Osteocyte (in vitro differentiated cells): ENCODE measurements at regions not wholly inside any gene's neighbourhood (a gene's known extent, or its start where the extent isn't known, plus 50 kb on each side); places are given as distances from the start of the nearest gene placed in this dataset.

Experiments
- DNase-seq: peaks from one replicate; pipeline ENCODE4 v3.0.0; 2021; ENCODE audit warnings: mixed read lengths; ENCODE audit not compliant: unreplicated experiment; ENCODE audit errors: extremely low spot score
- H3K27ac Mint-ChIP-seq: one replicate; pipeline ENCODE4 v1.8.0; 2021; ENCODE audit warnings: mild to moderate bottlenecking, mixed read lengths; ENCODE audit not compliant: unreplicated experiment
- H3K27me3 Mint-ChIP-seq: one replicate; pipeline ENCODE4 v1.8.0; 2021; ENCODE audit warnings: mixed read lengths; ENCODE audit not compliant: unreplicated experiment
- H3K36me3 Mint-ChIP-seq: one replicate; pipeline ENCODE4 v1.8.0; 2021; ENCODE audit warnings: mixed read lengths; ENCODE audit not compliant: unreplicated experiment
- H3K4me1 Mint-ChIP-seq: one replicate; pipeline ENCODE4 v1.8.0; 2021; ENCODE audit warnings: mixed read lengths; ENCODE audit not compliant: unreplicated experiment
- H3K4me3 Mint-ChIP-seq: one replicate; pipeline ENCODE4 v1.8.0; 2021; ENCODE audit warnings: mild to moderate bottlenecking, moderate library complexity, mixed read lengths; ENCODE audit not compliant: unreplicated experiment
- H3K9me3 Mint-ChIP-seq: one replicate; pipeline ENCODE4 v1.8.0; 2021; ENCODE audit warnings: mixed read lengths; ENCODE audit not compliant: unreplicated experiment
- TF ChIP-seq, protein P1 (sequence below): fragments of 200-600 bp; sonication (generic); IDR thresholded peaks from 2 replicates; pipeline ENCODE4 v1.5.0; 2021; ENCODE audit warnings: antibody characterized with exemption, mild to moderate bottlenecking, moderate library complexity

DNA sequence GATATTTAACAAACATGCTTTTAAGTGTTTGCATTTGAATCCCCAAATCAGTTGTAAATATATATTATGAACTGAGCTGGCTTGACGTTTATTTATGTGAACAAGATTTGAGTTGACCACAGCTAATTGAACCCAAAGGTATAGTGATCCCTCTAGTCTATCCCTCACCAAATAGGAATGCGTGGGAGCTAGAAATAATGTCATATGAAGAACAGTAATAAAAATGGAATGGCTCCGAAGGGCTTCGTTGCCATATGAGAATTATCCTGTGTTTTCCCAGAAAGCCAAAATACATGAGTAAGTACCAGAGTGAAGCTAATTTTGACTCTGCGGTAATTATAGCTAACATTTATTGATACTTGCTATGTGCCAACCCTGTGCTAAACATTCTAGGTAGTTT is 142.7 kb downstream of the ADCYAP1 start:
- Mint-ChIP-seq H3K9me3 (peaks cover 6% of the 10 kb centered on the region), H3K36me3 (no peaks in the 10 kb centered on the region), H3K27me3 (no peaks in the 10 kb centered on the region), H3K4me3 (no peak overlapping the region), H3K27ac (no peak overlapping the region), H3K4me1 (no peaks in the 10 kb centered on the region)
- TF ChIP-seq, protein P1, sequence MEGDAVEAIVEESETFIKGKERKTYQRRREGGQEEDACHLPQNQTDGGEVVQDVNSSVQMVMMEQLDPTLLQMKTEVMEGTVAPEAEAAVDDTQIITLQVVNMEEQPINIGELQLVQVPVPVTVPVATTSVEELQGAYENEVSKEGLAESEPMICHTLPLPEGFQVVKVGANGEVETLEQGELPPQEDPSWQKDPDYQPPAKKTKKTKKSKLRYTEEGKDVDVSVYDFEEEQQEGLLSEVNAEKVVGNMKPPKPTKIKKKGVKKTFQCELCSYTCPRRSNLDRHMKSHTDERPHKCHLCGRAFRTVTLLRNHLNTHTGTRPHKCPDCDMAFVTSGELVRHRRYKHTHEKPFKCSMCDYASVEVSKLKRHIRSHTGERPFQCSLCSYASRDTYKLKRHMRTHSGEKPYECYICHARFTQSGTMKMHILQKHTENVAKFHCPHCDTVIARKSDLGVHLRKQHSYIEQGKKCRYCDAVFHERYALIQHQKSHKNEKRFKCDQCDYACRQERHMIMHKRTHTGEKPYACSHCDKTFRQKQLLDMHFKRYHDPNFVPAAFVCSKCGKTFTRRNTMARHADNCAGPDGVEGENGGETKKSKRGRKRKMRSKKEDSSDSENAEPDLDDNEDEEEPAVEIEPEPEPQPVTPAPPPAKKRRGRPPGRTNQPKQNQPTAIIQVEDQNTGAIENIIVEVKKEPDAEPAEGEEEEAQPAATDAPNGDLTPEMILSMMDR, result no peak
- no peak for DNase-seq

DNA sequence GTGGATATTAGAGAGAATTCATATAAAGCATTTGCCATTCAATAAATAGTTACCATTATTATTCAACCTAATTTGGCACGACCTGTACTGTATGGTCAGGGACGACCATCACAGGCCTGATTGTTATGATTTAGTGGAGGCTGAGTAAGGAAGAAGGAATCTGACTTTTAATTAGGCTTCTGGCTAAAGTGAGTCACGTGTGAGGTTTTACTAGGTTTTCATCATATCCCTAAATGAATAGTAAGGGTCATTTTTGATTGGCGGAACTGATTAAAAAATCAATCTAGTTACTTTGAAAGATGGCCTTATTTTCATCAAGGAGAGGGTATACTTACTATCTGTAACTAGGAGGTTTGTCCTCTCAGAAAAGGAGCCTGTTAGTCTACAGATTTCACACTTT is 143.4 kb downstream of the ADCYAP1 start:
- no peak for DNase-seq
- no peaks in the 10 kb centered on the region for H3K27me3 Mint-ChIP-seq
- no peak overlapping the region for H3K4me3 Mint-ChIP-seq
- no peak overlapping the region for H3K27ac Mint-ChIP-seq
- TF ChIP-seq, protein P1, result no peak
- H3K4me1 Mint-ChIP-seq, result no peaks in the 10 kb centered on the region
- no peaks in the 10 kb centered on the region for H3K9me3 Mint-ChIP-seq
- H3K36me3 Mint-ChIP-seq, result no peaks in the 10 kb centered on the region

DNA sequence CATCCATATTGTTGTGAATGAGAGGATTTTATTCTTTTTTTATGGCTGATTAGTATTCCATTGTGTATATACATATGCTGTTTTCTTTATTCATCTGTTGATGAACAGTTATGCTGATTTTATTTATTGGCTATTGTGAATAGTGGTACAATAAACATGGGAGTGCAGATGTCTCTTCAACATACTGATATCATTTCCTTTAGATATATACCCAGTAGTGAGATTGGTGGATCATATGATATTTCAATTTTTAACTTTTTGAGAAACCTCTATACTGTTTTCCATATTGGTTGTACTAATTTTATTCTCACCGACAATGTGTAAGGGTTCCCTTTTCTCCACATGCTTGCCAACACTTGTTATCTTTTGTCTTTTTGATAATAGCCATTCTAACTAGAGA is 144.5 kb downstream of the ADCYAP1 start:
- Mint-ChIP-seq H3K4me1 (no peaks in the 10 kb centered on the region), H3K4me3 (no peak overlapping the region), H3K9me3 (no peaks in the 10 kb centered on the region), H3K36me3 (no peaks in the 10 kb centered on the region), H3K27me3 (no peaks in the 10 kb centered on the region), H3K27ac (no peak overlapping the region)
- no peak for DNase-seq
- TF ChIP-seq, protein P1, result no peak

DNA sequence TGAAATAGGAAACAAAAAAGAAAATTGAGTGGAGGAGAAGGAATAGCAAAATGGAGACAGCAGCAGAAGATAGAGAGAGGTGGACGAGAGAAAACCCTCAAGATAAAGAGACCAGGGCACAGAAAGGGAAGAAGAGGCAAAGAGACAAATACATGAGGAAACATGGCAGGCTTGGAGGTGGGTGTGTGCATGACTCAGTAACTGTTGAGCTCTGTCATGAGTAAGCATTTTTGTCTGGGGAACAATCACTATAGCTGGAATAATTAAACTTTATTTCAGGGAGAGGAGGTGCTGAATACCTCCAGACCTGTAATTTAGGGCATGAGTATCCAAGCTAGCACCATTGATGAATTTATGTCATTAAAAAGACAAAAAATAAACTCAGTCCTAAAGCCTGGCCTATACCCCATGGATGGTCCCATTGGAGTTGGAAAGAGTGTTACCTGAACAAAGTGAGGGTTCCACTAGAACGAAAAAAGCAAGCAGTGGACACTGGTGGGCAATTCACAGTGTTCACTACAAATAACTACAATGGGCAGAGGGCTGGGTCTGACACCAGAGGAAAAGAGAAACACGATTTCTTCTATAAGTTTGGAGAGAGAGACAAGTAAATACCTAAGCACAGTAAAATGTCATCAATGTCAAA is 145.5 kb downstream of the ADCYAP1 start:
- Mint-ChIP-seq H3K4me1 (no peaks in the 10 kb centered on the region), H3K4me3 (no peak overlapping the region), H3K9me3 (no peaks in the 10 kb centered on the region), H3K36me3 (no peaks in the 10 kb centered on the region), H3K27ac (no peak overlapping the region), H3K27me3 (no peaks in the 10 kb centered on the region)
- DNase-seq, result no peak
- TF ChIP-seq, protein P1, result no peak

DNA sequence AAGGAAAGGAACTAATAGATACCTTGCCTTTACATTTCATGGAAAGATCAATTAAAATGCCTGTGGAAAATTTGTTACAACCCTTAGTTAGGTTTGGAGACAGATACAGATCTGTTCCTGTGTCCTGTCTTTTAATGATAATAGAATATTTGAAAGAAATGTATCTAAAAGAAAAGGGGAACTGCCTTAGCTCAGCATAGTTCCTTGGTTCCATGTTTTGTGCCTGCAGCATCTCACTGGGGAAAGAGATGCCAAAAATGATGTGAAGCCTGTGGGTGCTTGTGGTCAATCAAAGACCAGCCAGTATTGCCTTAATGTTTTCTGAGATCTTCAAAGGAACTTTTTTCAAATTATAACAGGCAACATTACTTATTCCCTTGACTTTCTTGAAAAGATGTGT is 147.6 kb downstream of the ADCYAP1 start:
- H3K9me3 Mint-ChIP-seq, result peaks cover 8% of the 10 kb centered on the region
- no peak overlapping the region for H3K27ac Mint-ChIP-seq
- no peak overlapping the region for H3K4me3 Mint-ChIP-seq
- no peaks in the 10 kb centered on the region for H3K4me1 Mint-ChIP-seq
- peaks cover 1% of the 10 kb centered on the region for H3K36me3 Mint-ChIP-seq
- DNase-seq, result no peak
- TF ChIP-seq, protein P1, result no peak
- H3K27me3 Mint-ChIP-seq, result no peaks in the 10 kb centered on the region
